ENCODE measurements at regions not wholly inside any gene's neighbourhood (a gene's known extent, or its start where the extent isn't known, plus 50 kb on each side); places are given as distances from the start of the nearest gene placed in this dataset.

- no peak for TF ChIP-seq CTCF (IDR thresholded peaks at IDR 0.05 in 2 of 3, conservative IDR thresholded peaks at IDR 0.05 in 1 of 3; ENCODE audit: control insufficient read depth in 2 of 3, extremely low read depth in 1 of 3, insufficient read depth in 1 of 3, low read depth in 3 of 3, low read length in 3 of 3)
- no peak for TF ChIP-seq JUND (IDR thresholded peaks at IDR 0.05; ENCODE audit: low read depth, low read length)
- no peak for TF ChIP-seq ZBTB33 (IDR thresholded peaks at IDR 0.05)
- TF ChIP-seq POLR2AphosphoS5 (IDR thresholded peaks at IDR 0.05; ENCODE audit: low read length): no peak
- no peak for TF ChIP-seq SUZ12 (IDR thresholded peaks at IDR 0.05; ENCODE audit: unreplicated experiment)
- TF ChIP-seq POLR2A (IDR thresholded peaks at IDR 0.05; ENCODE audit: low read depth, low read length): no peak
Observed at GRCh38 chr18:51659781-51660180, 462.3 kb upstream of the MEX3C start.

Measured in GM12878 (cell line).